Adrenal gland (tissue), 9 donors: ENCODE measurements at regions not wholly inside any gene's neighbourhood (a gene's known extent, or its start where the extent isn't known, plus 50 kb on each side); places are given as distances from the start of the nearest gene placed in this dataset.

ENCODE experiments used
- DNase-seq, 7 donors: peaks; one replicate each; pipeline ENCODE4 v3.0.0-alpha.2; 2019 to 2020
- H3K27ac ChIP-seq, 5 donors: fragments of 200-600 bp; sonication (generic) in 4 of 5; 1 replicate in 3 of 5; 2 replicates in 2 of 5; pipeline versions ENCODE4 v1.5.1 to v1.8.0; 2016 to 2020; ENCODE audit warnings: mild to moderate bottlenecking in 1 of 5
- H3K27me3 ChIP-seq: fragments of 200-600 bp; 2 replicates; pipeline ENCODE4 v1.8.0; 2021
- H3K36me3 ChIP-seq, 2 donors: fragments of 200-600 bp; replicated peaks in 1 of 2; 1 replicate in 1 of 2; 2 replicates in 1 of 2; pipeline versions ENCODE4 v1.5.1 to v1.8.0; 2018 to 2022
- H3K4me1 ChIP-seq, 2 donors: fragments of 200-600 bp; replicated peaks in 1 of 2; 1 replicate in 1 of 2; 2 replicates in 1 of 2; pipeline versions ENCODE4 v1.5.1 to v1.8.0; 2018 to 2021
- H3K4me3 ChIP-seq, 4 donors: fragments of 200-600 bp; sonication (generic) in 3 of 4; one replicate each; pipeline ENCODE4 v1.5.1; 2016 to 2018
- H3K9me3 ChIP-seq, 3 donors: fragments of 200-600 bp; sonication (generic) in 1 of 3; replicated peaks in 1 of 3; 1 replicate in 2 of 3; 2 replicates in 1 of 3; pipeline versions ENCODE4 v1.5.1 to v1.8.0; 2016 to 2021
- CTCF ChIP-seq, 6 experiments: fragments of 450-650 bp in 4 of 6; fragments of 200-600 bp in 2 of 6; sonication (generic) in 1 of 6; IDR thresholded peaks; 1 replicate in 5 of 6; 2 replicates in 1 of 6; pipeline versions ENCODE4 v1.5.1 to v1.8.0; 2016 to 2021; ENCODE audit warnings: antibody characterized with exemption in 6 of 6, mild to moderate bottlenecking in 2 of 6, moderate library complexity in 1 of 6
- POLR2A ChIP-seq, 2 donors: fragments of 450-650 bp; IDR thresholded peaks; one replicate each; pipeline ENCODE4 v1.6.1; 2017; ENCODE audit warnings: antibody characterized with exemption in 2 of 2, mild to moderate bottlenecking in 2 of 2, moderate library complexity in 1 of 2
- WGBS, 4 donors: extraction: QIAGEN DNeasy Blood & Tissue Kit in 2 of 4; methylation state at CpG; one replicate each; pipeline versions ENCODE4 v1.1.5 to v1.1.7; 2013 to 2017; 5-methylcytosine and 5-hydroxymethylcytosine counted together
- intact Hi-C, 2 donors: fragments of 100-400 bp; cut with DNase I; formaldehyde crosslinking; loops; one replicate each; pipeline versions ENCODE4 v1.14.1 to v1.15.0; 2022 to 2023
- donor health status: healthy with polysubstance abuse.
- donor health status: Bipolar disorder and iron deficiency.
- donor health status: DM: yes; HTN: yes; CAD: no.
- donor health status: DM: no; HTN: no; CAD: no.
- donor health status: DM: no; HTN: no; CAD: no.

GRCh38 chr4:164116286-164116685 is 621.8 kb downstream of the TMA16 start:
- WGBS, 4 donors, result 56 to 68% (median 63%) methylated on average over 1 of the region's 1 CpG
- intact Hi-C loops, result no loop called here

GRCh38 chr4:164134388-164134787 is 619.5 kb upstream of the SMIM31 start:
- intact Hi-C loops, result no loop called here
- Histone ChIP-seq H3K4me3 (no peak overlapping the region), H3K36me3 (no peaks in the 10 kb centered on the region), H3K9me3 (no peaks in the 10 kb centered on the region), H3K27me3 (no peaks in the 10 kb centered on the region), H3K27ac (no peak overlapping the region), H3K4me1 (no peaks in the 10 kb centered on the region)
- no peak for TF ChIP-seq POLR2A (IDR thresholded peaks at IDR 0.05)
- no peak for TF ChIP-seq CTCF (IDR thresholded peaks at IDR 0.05)
- no peak for DNase-seq
- 74 to 87% (median 85%) methylated on average over 2 of the region's 2 CpGs for WGBS, 4 donors

More at GRCh38 chr4:164116286-164116685, 621.8 kb downstream of the TMA16 start:
- no peaks in the 10 kb centered on the region for H3K27me3 ChIP-seq
- H3K4me3 ChIP-seq, result no peak overlapping the region
- TF ChIP-seq POLR2A (IDR thresholded peaks at IDR 0.05) (no peak), CTCF (IDR thresholded peaks at IDR 0.05) (no peak)
- DNase-seq, result no peak
- no peaks in the 10 kb centered on the region for H3K4me1 ChIP-seq
- H3K9me3 ChIP-seq, result peaks cover 0 to 5% (median 0%) of the 10 kb centered on the region in 3 donors
- H3K27ac ChIP-seq, result no peak overlapping the region
- H3K36me3 ChIP-seq, result no peaks in the 10 kb centered on the region

- Histone ChIP-seq H3K27me3 (no peaks in the 10 kb centered on the region), H3K36me3 (no peaks in the 10 kb centered on the region), H3K27ac (no peak overlapping the region), H3K4me3 (no peak overlapping the region), H3K9me3 (no peaks in the 10 kb centered on the region), H3K4me1 (no peaks in the 10 kb centered on the region)
- intact Hi-C loops, result no loop called here
- 78 to 88% (median 80%) methylated on average over 2 of the region's 2 CpGs for WGBS, 4 donors
- TF ChIP-seq POLR2A (IDR thresholded peaks at IDR 0.05), result no peak
- no peak for TF ChIP-seq CTCF (IDR thresholded peaks at IDR 0.05)
- no peak for DNase-seq
Measured at GRCh38 chr4:164136180-164136616, 617.7 kb upstream of the SMIM31 start.

- H3K27ac ChIP-seq, result no peak overlapping the region
- no peaks in the 10 kb centered on the region for H3K9me3 ChIP-seq
- no peaks in the 10 kb centered on the region for H3K27me3 ChIP-seq
- DNase-seq, result no peak
- TF ChIP-seq CTCF (IDR thresholded peaks at IDR 0.05), result no peak
- no peak for TF ChIP-seq POLR2A (IDR thresholded peaks at IDR 0.05)
- intact Hi-C loops, result no loop called here
- no peaks in the 10 kb centered on the region for H3K36me3 ChIP-seq
- H3K4me1 ChIP-seq, result no peaks in the 10 kb centered on the region
- 82 to 89% (median 86%) methylated on average over 2 of the region's 2 CpGs for WGBS, 4 donors
- H3K4me3 ChIP-seq, result no peak overlapping the region
Measured at GRCh38 chr4:164138521-164138920, 615.4 kb upstream of the SMIM31 start.
